ENCODE measurements at regions not wholly inside any gene's neighbourhood (a gene's known extent, or its start where the extent isn't known, plus 50 kb on each side); places are given as distances from the start of the nearest gene placed in this dataset.
A peak's percentile ranks its signal among the peaks of the same experiment; 100 is the strongest.

GRCh38 chr3:176352716-176353334, 844.5 kb downstream of the TBL1XR1 start:
- no peak overlapping the region for H2BK120ac ChIP-seq (ENCODE audit: low read depth, low read length, poor library complexity, severe bottlenecking)
- no peak overlapping the region for H2BK15ac ChIP-seq (ENCODE audit: low read depth, low read length)
- H3K23me2 ChIP-seq (ENCODE audit: insufficient read length, low read depth, low read length, poor library complexity, severe bottlenecking): no peaks in the 10 kb centered on the region
- no peak overlapping the region for H3K18ac ChIP-seq (ENCODE audit: insufficient read length, low read depth, low read length)
- no peak overlapping the region for H2BK12ac ChIP-seq (ENCODE audit: insufficient read length, low read depth, low read length)
- H3K23ac ChIP-seq (ENCODE audit: insufficient read length, low read depth, low read length): no peak overlapping the region
- H3K14ac ChIP-seq (ENCODE audit: insufficient read depth, low read length): no peak overlapping the region
- H2AFZ ChIP-seq (ENCODE audit: low read length): no peak overlapping the region
- Mint-ChIP-seq H3K27ac (0 out of 7 replicates have a peak overlapping the region, but pooled peaks of 1 of the 3 experiments have one; percentile 66), H3K36me3 (ENCODE audit: insufficient read depth in 1 of 3, low read depth in 3 of 3) (peaks cover 0 to 8% (median 5%) of the 10 kb centered on the region in 3 experiments; a peak in 4 of 7 replicates), H3K4me3 (no peak overlapping the region), H3K4me1 (peaks cover 0 to 5% of the 10 kb centered on the region in 2 experiments; a peak in 2 of 4 replicates), H3K9me3 (peaks cover 3 to 5% of the 10 kb centered on the region in 2 experiments; a peak in 1 of 5 replicates), H3K27me3 (ENCODE audit: low read depth) (no peaks in the 10 kb centered on the region)
- peaks cover 2% of the 10 kb centered on the region for H3K79me1 ChIP-seq (ENCODE audit: insufficient read depth, low read depth, low read length, poor library complexity, severe bottlenecking)
- no peaks in the 10 kb centered on the region for H4K20me1 ChIP-seq (ENCODE audit: control insufficient read depth, insufficient read depth, insufficient read length)
- H4K91ac ChIP-seq (ENCODE audit: insufficient read length, low read depth, low read length): no peak overlapping the region
- no peaks in the 10 kb centered on the region; the same call in 1 of the 2 replicates for H3K4me1 ChIP-seq (ENCODE audit: insufficient read depth, low read length)
- H3K27me3 ChIP-seq (ENCODE audit: insufficient read depth, low read length): no peaks in the 10 kb centered on the region
- H3K79me2 ChIP-seq (ENCODE audit: insufficient read depth, low read length): peaks cover 5% of the 10 kb centered on the region; the same call in 1 of the 2 replicates
- no peak overlapping the region for H3K9ac ChIP-seq (ENCODE audit: extremely low read depth, insufficient read length, low read length)
- H3K4me2 ChIP-seq (ENCODE audit: insufficient read depth, insufficient read length, low read length): no peak overlapping the region
- no peak overlapping the region for H3K4ac ChIP-seq (ENCODE audit: low read depth, low read length)
- no peak overlapping the region for H3T11ph ChIP-seq (ENCODE audit: low read length)
- no CpG with 5 or more reads among the region's 4 CpGs for WGBS (ENCODE audit: extremely low coverage, insufficient read length, low lambda C conversion rate)
- no peak overlapping the region for H2AK5ac ChIP-seq (ENCODE audit: insufficient read length, low read length)
- no peak overlapping the region for H3K56ac ChIP-seq (ENCODE audit: insufficient read length, low read depth, low read length)
- H3K9me3 ChIP-seq (ENCODE audit: control insufficient read depth, low read depth, low read length): no peaks in the 10 kb centered on the region
- no peak overlapping the region for H2BK20ac ChIP-seq (ENCODE audit: low read depth, low read length, poor library complexity, severe bottlenecking)
- no peak overlapping the region for H2BK5ac ChIP-seq (ENCODE audit: insufficient read length, low read length)
- no peak for TF ChIP-seq CTCF (conservative IDR thresholded peaks at IDR 0.05)
- no peak for DNase-seq
- H4K5ac ChIP-seq (ENCODE audit: insufficient read length, low read depth, low read length): no peak overlapping the region
- no peak overlapping the region for H4K8ac ChIP-seq (replicated peaks; ENCODE audit: insufficient read length, low read depth, low read length)
- H3K27ac ChIP-seq (ENCODE audit: insufficient read length, low read depth, low read length): no peak overlapping the region

All from H9 (cell line).